ENCODE measurements at regions not wholly inside any gene's neighbourhood (a gene's known extent, or its start where the extent isn't known, plus 50 kb on each side); places are given as distances from the start of the nearest gene placed in this dataset.

DNA sequence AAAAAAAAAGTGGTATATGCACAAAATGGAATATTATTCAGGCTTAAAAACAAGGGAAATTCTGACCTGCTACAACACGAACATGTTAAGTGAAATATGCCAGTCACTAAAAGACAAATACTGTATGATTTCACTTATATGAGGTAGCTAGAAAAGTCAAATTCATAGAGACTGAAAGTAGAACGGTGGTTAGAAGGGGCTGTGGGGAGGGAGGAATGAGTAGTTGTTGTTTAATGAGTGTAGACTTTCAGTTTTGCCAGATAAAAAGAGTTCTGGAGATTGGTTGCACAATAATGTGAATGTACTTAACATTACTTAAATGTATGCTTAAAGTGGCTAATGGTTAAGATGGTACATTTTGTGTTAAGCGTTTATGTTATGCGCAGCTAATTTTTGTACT lies 79.5 kb upstream of the IL12B start:
- Histone ChIP-seq H3K4me1 (ENCODE audit: low read depth, poor library complexity, severe bottlenecking) (peaks cover 15% of the 10 kb centered on the region), H3K4me2 (no peak overlapping the region), H3K27ac (no peak overlapping the region), H3K9ac (no peak overlapping the region), H4K20me1 (ENCODE audit: insufficient read depth) (no peaks in the 10 kb centered on the region), H2AFZ (ENCODE audit: low read depth) (no peak overlapping the region), H3K4me3 (IDR thresholded peaks at IDR 0.05; ENCODE audit: insufficient read depth, low read depth, low read length) (no peak overlapping the region), H3K36me3 (ENCODE audit: insufficient read depth) (no peaks in the 10 kb centered on the region), H3K27me3 (ENCODE audit: insufficient read depth, low read depth) (no peaks in the 10 kb centered on the region), H3K79me2 (ENCODE audit: insufficient read depth, low read depth) (no peaks in the 10 kb centered on the region)
- TF ChIP-seq, protein P1, sequence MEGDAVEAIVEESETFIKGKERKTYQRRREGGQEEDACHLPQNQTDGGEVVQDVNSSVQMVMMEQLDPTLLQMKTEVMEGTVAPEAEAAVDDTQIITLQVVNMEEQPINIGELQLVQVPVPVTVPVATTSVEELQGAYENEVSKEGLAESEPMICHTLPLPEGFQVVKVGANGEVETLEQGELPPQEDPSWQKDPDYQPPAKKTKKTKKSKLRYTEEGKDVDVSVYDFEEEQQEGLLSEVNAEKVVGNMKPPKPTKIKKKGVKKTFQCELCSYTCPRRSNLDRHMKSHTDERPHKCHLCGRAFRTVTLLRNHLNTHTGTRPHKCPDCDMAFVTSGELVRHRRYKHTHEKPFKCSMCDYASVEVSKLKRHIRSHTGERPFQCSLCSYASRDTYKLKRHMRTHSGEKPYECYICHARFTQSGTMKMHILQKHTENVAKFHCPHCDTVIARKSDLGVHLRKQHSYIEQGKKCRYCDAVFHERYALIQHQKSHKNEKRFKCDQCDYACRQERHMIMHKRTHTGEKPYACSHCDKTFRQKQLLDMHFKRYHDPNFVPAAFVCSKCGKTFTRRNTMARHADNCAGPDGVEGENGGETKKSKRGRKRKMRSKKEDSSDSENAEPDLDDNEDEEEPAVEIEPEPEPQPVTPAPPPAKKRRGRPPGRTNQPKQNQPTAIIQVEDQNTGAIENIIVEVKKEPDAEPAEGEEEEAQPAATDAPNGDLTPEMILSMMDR (conservative IDR thresholded peaks at IDR 0.05; ENCODE audit: low read depth, low read length): no peak

DNA sequence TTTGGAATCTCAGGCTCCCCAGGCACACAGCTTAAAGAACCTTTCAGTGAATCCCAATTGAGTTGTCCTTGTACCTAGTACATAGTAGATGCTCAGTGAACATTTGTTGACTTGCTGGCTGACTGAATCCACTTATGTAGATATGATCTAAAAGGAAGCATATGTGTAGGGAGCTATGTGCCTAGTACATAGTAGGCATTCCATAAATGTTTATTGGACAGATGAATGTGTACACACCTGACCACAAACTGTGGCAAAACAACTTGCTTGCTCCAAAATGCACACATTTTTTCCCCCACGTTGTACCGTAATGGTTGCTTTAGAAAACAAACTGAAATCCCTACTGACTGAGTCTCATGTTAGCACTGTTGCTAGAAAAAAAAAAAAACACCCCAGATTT lies 80.2 kb upstream of the IL12B start:
- H3K27me3 ChIP-seq (ENCODE audit: insufficient read depth, low read depth): no peaks in the 10 kb centered on the region
- H3K36me3 ChIP-seq (ENCODE audit: insufficient read depth): no peaks in the 10 kb centered on the region
- no peaks in the 10 kb centered on the region for H4K20me1 ChIP-seq (ENCODE audit: insufficient read depth)
- H3K27ac ChIP-seq: no peak overlapping the region
- no peak overlapping the region for H3K4me2 ChIP-seq
- TF ChIP-seq, protein P1 (conservative IDR thresholded peaks at IDR 0.05; ENCODE audit: low read depth, low read length): no peak
- H3K4me1 ChIP-seq (ENCODE audit: low read depth, poor library complexity, severe bottlenecking): peaks cover 15% of the 10 kb centered on the region
- no peak overlapping the region for H2AFZ ChIP-seq (ENCODE audit: low read depth)
- H3K79me2 ChIP-seq (ENCODE audit: insufficient read depth, low read depth): no peaks in the 10 kb centered on the region
- H3K9ac ChIP-seq: no peak overlapping the region
- H3K4me3 ChIP-seq (IDR thresholded peaks at IDR 0.05; ENCODE audit: insufficient read depth, low read depth, low read length): no peak overlapping the region

DNA sequence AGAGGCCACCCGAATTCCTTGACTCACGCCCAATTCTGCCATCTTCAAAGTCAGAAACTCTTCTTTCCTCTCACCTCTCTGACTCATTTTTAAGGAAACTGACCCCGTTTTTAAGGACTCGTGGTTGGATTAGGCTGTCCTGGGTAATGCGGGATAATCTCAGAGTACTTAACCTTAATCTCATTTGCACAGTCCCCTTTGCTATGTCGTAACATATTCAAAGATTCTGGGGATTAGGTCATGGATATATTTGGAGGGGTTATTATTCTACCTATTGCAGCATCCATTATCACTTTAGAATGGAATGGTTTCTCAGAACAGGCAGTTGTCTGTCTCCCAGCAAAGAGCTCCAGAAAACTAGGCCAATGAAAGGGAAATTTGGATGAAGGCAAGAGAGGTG lies 80.8 kb upstream of the IL12B start:
- H3K4me2 ChIP-seq: no peak overlapping the region
- TF ChIP-seq, protein P1 (conservative IDR thresholded peaks at IDR 0.05; ENCODE audit: low read depth, low read length): no peak
- H3K9ac ChIP-seq: no peak overlapping the region

DNA sequence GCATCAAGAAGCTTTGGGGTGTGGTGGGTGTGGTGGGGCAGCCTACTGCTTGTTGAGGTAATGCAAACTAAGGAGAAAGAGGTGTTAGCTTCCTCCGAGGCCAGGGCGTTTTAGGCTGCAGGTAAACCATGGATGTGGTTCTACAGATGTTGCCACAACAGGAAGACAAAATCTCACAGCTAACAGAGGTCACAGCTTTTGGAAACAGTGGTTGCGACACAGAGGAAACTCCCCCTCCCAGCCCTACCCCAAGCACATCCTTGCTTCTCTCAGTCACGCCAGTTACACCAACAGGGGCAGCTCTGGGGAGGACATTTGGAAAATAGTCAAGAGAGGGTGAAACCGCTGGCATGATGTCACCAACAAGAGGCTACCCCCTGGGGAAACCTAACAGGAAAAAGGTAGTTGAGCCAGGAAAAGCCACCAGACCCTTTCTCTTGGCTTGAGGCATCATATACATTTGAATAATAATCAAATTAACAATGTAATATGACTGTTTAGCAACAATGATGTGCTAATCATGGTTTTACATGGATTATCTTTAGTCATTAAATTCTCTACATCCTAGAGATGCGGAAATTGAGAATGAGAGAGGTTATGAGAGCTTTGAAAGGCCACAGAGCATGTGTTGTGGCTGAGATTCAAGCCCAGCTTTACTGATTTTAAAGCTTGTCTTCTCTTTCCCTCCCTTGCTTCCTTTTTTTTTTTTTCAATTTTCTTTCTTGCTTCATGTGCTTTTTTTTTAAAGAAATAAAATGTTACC lies 82.2 kb upstream of the IL12B start:
- H3K79me2 ChIP-seq (ENCODE audit: insufficient read depth, low read depth): no peaks in the 10 kb centered on the region
- no peak overlapping the region for H3K9ac ChIP-seq
- no peaks in the 10 kb centered on the region for H4K20me1 ChIP-seq (ENCODE audit: insufficient read depth)
- TF ChIP-seq, protein P1 (conservative IDR thresholded peaks at IDR 0.05; ENCODE audit: low read depth, low read length): no peak
- no peak overlapping the region for H3K4me3 ChIP-seq (IDR thresholded peaks at IDR 0.05; ENCODE audit: insufficient read depth, low read depth, low read length)
- no peak overlapping the region for H3K4me2 ChIP-seq
- H3K27ac ChIP-seq: no peak overlapping the region
- H3K36me3 ChIP-seq (ENCODE audit: insufficient read depth): no peaks in the 10 kb centered on the region
- H2AFZ ChIP-seq (ENCODE audit: low read depth): no peak overlapping the region
- no peaks in the 10 kb centered on the region for H3K27me3 ChIP-seq (ENCODE audit: insufficient read depth, low read depth)
- peaks cover 15% of the 10 kb centered on the region for H3K4me1 ChIP-seq (ENCODE audit: low read depth, poor library complexity, severe bottlenecking)

More for the DNA sequence above, 80.8 kb upstream of the IL12B start:
- Histone ChIP-seq H3K36me3 (ENCODE audit: insufficient read depth) (no peaks in the 10 kb centered on the region), H3K4me3 (IDR thresholded peaks at IDR 0.05; ENCODE audit: insufficient read depth, low read depth, low read length) (no peak overlapping the region), H3K4me1 (ENCODE audit: low read depth, poor library complexity, severe bottlenecking) (peaks cover 15% of the 10 kb centered on the region), H3K27me3 (ENCODE audit: insufficient read depth, low read depth) (no peaks in the 10 kb centered on the region), H3K27ac (no peak overlapping the region), H2AFZ (ENCODE audit: low read depth) (no peak overlapping the region), H4K20me1 (ENCODE audit: insufficient read depth) (no peaks in the 10 kb centered on the region), H3K79me2 (ENCODE audit: insufficient read depth, low read depth) (no peaks in the 10 kb centered on the region)

Data from KMS-11 (cell line).